NCI-H460 (cell line): ENCODE measurements at regions not wholly inside any gene's neighbourhood (a gene's known extent, or its start where the extent isn't known, plus 50 kb on each side); places are given as distances from the start of the nearest gene placed in this dataset.

ENCODE experiments used
- DNase-seq: peaks from one replicate; pipeline ENCODE4 v3.0.0-alpha.2; 2016; ENCODE audit warnings: low read depth; ENCODE audit errors: extremely low read depth

GRCh38 chr2:129765678-129766351 is 213.7 kb upstream of the RAB6C start:
- DNase-seq: no peak

- no peak for DNase-seq
Measured at GRCh38 chr2:129766374-129766993, 213.0 kb upstream of the RAB6C start.

GRCh38 chr2:129767346-129768035 is 212.0 kb upstream of the RAB6C start:
- no peak for DNase-seq

GRCh38 chr2:129768036-129768386 is 211.5 kb upstream of the RAB6C start:
- DNase-seq: no peak

GRCh38 chr2:129768485-129769184 is 210.8 kb upstream of the RAB6C start:
- no peak for DNase-seq

DNA sequence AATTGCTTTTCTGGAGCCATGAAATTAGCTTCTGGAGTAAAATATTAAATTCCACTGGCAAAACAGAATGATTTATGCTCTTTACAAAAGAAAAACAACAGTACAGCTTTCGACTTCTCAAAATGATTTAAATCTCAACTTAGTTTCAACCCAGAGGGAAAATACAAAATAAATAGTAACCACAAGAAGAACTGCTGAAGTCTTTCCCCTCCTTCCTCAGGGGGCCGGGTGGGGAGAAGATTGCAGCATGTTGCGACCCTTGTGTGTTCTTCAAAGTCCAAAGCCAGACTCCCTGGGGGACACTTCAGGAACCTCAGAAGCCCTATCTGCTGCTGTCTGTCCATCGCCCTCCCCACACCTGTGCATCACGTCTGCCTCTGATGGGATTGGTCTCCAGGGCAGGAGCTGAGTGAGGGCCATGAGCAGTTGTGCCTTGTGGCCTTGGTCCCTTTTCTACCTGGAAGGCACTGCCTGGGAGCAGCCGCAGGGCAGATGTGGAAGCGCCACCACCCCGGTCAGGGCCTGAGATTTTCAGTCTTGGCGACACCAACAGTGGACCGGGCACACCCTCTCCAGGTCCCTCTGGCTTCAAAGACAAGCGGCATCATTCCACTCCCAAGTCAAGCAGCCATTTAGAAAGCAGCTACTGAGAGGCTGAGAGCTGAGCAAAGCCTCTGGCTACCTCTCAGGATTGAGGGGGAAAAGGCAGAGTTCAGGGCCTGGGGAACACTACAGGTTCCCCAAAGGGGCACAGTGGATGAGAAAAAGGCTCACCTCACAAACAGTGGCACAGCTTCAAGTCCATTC is 210.1 kb upstream of the RAB6C start:
- DNase-seq: no peak

GRCh38 chr2:129771418-129772189 is 207.9 kb upstream of the RAB6C start:
- DNase-seq: no peak

DNA sequence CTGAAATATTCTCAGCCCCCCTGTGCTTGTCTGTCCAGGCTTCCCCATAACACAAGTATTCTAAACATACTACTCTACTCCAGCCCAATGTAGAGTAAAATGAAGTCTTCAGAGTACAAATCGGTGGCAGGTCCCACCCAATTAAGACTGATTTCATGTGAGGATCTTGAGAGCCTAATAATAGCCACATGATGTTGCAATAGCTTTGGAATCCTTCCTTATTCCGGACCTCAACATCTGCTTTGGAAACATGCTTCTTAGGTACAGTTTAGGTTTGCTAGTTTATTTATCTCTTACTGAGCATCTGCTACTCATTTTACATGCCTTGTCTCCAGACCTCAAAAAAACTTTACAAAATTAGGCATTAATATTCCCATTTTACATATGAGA is 207.3 kb upstream of the RAB6C start:
- DNase-seq: no peak

DNA sequence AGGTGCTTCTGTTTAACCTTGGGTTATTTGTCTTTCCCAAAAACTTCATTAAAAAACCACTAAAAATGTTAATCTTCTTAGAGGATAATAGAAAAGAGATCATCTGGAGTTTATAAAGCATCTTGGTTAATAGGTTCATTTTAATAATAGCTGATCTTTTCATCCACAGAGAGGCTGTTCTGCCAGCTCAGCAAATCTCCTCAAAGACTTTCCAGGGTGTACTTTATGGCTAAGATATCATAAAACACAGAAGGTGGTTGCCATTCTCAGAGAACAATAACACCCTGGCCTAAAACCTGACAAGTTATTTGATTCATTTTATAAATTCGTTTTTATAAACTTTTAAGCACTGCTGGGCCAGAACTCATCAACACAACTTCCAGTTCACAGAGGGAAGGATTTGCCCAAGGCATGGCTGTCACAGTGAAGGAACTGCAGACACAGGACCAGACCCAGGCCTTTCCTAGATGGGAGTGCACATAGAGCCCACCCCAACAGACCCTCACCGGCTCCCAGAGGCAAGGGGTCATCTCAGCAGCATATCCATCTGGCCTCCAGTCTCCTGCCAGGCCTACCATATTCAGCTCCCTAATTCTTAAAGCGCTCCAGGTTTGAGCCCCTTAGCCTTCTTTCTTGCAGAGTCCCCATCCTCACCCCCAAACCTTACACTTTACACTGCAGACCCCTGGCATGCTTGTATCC is 203.4 kb upstream of the RAB6C start:
- no peak for DNase-seq

DNA sequence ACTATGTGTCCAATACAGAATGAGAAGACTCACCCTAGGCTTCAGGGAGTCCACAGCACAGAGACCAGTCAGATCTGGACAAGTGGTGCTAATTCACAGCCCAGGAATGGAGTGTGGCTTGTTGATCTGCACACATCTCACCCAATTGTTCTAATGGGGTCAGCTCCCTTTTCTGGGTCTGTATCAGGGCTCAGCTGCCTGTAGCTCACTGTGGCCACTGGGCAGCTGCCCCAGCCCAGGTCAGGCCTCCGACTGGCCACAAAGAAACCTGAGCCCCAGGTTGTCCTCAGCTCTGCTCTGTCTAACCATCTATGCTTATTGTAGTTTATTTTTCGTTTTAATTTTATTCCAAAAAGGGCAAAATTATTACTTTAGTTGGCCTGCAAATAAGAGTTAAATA is 202.3 kb upstream of the RAB6C start:
- DNase-seq: no peak

- DNase-seq: no peak
Measured at GRCh38 chr2:129777762-129778583, 201.5 kb upstream of the RAB6C start.

DNA sequence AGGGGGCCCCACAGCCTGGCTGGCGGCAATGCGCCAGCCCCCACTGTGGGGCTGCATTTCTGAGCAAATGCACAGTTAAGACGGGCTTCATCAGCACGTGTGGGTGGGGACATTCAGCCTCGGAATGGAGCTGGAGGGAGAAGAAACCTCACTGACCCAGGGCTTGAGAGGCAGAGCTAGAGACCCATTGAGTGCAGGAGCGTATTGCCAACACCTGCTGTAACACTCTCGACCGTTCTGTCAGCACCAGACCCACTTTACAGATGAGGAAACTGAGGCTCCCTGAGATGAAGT is 200.9 kb upstream of the RAB6C start:
- DNase-seq: no peak

- no peak for DNase-seq
Measured at GRCh38 chr2:129779783-129780182, 199.7 kb upstream of the RAB6C start.

DNA sequence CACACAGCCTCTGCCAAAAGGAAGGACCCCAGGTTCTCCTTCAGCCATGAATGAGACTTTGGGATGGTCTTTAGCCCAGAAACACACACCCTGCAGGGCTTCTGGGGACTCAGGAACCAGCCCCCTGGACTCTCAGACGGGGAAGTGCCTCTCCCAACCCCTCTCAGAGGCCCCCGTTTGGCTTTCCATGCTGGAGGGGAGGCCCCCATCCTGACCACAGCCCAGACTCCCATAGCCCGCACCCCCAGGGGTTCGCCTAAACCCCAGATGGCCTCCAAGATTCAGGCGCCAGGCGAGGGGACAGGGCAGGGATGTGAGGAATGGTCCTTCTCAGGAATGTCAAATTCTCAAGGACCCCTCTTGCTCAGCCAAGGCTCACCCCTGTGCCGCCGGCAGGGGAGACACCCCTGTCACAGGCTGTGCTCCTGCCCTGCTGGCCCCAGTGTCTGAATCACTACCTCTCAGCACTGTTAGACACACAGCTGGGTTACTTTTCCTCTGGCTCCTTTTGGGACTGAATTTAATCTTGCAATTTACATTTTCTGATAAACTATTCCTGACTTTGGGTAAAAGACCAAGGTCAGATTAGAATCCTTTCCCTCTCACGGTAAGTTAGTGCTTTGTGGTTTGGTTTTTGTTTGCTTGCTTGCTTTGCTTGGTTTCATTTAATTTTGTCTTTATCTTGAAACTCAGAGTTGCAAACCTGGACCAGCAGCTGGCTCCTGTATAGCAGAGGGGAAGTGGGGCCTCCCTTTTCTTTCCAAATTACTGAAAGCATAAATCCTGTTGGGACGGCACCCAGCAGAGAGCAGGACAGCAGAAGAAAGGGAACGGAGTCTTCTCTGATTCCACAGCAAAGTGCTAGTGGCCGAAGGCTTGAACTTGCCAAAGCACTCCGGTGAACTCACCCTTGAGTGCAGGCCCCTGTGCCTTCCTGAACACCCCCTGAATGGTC is 198.9 kb upstream of the RAB6C start:
- DNase-seq: no peak

GRCh38 chr2:129781749-129782632 is 197.5 kb upstream of the RAB6C start:
- DNase-seq: no peak

DNA sequence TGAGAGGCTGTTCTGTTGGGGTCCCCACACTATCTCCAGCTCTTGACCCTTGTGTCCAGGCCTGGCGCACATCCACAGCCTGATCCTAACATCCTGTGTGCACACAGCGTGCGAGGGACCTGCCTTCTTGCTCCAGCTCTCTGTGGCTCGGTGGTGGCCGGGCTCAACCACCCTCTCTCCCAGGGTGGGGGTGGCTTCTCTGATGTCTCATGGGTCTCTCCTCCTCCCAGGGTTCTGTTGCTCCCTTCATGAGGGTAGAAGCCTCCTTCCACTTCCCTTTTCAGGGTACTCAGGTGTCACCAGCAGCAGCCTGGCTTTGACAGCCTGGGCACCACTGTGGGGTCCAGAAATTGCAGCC is 196.9 kb upstream of the RAB6C start:
- DNase-seq: no peak

- DNase-seq: no peak
Measured at GRCh38 chr2:129784486-129784885, 195.0 kb upstream of the RAB6C start.
